Astrocyte (in vitro differentiated cells and primary cell): ENCODE measurements at regions not wholly inside any gene's neighbourhood (a gene's known extent, or its start where the extent isn't known, plus 50 kb on each side); places are given as distances from the start of the nearest gene placed in this dataset.

Experiments
- EZH2 ChIP-seq: IDR thresholded peaks from 2 replicates; pipeline ENCODE4 v1.6.1; 2012; ENCODE audit warnings: mild to moderate bottlenecking, low read length, inconsistent platforms; ENCODE audit not compliant: insufficient read depth
- TF ChIP-seq, protein P1 (sequence below): IDR thresholded peaks from 2 replicates; pipeline ENCODE4 v1.5.1; 2011; ENCODE audit warnings: low read depth, mild to moderate bottlenecking, inconsistent platforms, low read length, moderate library complexity; ENCODE audit not compliant: insufficient read depth

- TF ChIP-seq, protein P1, sequence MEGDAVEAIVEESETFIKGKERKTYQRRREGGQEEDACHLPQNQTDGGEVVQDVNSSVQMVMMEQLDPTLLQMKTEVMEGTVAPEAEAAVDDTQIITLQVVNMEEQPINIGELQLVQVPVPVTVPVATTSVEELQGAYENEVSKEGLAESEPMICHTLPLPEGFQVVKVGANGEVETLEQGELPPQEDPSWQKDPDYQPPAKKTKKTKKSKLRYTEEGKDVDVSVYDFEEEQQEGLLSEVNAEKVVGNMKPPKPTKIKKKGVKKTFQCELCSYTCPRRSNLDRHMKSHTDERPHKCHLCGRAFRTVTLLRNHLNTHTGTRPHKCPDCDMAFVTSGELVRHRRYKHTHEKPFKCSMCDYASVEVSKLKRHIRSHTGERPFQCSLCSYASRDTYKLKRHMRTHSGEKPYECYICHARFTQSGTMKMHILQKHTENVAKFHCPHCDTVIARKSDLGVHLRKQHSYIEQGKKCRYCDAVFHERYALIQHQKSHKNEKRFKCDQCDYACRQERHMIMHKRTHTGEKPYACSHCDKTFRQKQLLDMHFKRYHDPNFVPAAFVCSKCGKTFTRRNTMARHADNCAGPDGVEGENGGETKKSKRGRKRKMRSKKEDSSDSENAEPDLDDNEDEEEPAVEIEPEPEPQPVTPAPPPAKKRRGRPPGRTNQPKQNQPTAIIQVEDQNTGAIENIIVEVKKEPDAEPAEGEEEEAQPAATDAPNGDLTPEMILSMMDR = no peak
- no peak for TF ChIP-seq EZH2
These were observed 367.9 kb downstream of the TMEM38B start for GRCh38 chr9:106062250-106062649.
